ENCODE measurements at regions not wholly inside any gene's neighbourhood (a gene's known extent, or its start where the extent isn't known, plus 50 kb on each side); places are given as distances from the start of the nearest gene placed in this dataset.
"Not testable (repeated sequence)": the region's sequence is repeated elsewhere in the genome, so short reads cannot be mapped to it uniquely, and the experiment has no call there.

- H3K4me3 ChIP-seq (ENCODE audit: low read length): no peak overlapping the region
- DNase-seq (ENCODE audit: low read depth, low spot score): no peak
Observed at GRCh38 chr7:106499897-106500296, 161.1 kb downstream of the CCDC71L start.

GRCh38 chr7:106498005-106498404 is 163.0 kb downstream of the CCDC71L start:
- not testable (repeated sequence) for DNase-seq (ENCODE audit: low read depth, low spot score); H3K4me3 ChIP-seq (ENCODE audit: low read length)

DNA sequence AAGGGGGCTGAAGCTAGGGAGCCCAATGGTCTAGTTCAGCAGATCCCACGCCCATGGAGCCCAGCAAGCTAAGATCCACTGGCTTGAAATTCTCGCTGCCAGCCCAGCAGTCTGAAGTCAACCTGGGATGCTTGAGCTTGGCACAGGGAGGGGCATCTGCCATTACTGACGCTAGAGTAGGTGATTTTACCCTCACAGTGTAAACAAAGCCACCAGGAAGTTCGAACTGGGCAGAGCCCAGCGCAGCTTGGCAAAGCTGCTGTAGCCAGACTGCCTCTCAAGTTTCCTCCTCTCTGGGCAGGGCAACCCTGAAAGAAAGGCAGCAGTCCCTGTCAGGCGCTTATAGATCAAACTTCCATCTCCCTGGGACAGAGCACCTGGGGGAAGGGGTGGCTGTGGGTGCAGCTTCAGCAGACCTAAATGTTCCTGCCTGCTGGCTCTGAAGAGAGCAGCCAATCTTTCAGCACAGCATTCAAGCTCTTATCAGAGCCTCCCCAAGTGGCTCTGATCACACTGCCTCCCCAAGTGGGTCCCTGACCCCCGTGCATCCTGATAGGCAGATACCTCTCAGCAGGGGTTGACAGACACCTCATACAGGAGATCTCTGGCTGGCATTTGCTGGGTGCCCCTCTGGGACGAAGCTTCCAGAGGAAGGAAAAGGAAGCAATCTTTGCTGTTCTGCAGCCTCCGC is 167.8 kb downstream of the CCDC71L start:
- no peak overlapping the region for H3K4me3 ChIP-seq (ENCODE audit: low read length)
- no peak for DNase-seq (ENCODE audit: low read depth, low spot score)

DNA sequence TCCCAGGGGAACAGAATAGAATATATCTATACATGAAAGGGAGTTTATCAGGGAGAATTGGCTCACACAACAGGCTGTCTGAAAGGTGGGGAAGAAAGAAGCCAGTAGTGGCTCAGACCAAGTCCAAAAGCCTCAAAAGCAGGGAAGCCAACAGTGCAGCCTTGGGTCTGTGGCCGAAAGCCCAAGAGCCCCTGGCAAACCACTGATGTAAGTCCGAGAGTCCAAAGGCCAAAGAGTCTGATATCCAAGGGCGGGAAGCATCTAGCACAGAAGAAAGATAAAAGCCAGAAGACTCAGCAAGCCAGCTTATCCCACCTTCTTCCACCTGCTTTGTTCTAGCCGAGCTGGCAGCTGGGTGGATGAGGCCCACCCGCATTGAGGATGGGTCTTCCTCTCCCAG is 172.5 kb downstream of the CCDC71L start:
- no peak overlapping the region for H3K4me3 ChIP-seq (ENCODE audit: low read length)
- no peak for DNase-seq (ENCODE audit: low read depth, low spot score)

DNA sequence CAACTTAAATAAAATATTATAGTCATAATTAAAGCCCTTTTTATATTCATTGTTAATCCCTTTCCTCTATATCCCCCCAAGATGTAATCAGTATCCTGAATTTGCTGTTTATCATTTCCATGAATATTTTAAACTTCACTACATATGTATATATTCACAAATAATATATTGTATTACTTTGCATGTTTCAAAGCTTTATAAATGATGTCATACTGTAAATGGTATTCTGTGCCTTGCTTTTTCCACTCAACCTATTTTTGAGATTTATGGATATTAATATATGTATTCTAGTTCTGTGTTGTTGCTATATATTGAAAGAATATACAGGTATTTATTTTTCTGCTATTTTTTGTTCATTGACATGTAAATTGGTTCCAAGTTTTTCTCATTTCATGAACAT is 173.1 kb downstream of the CCDC71L start:
- H3K4me3 ChIP-seq (ENCODE audit: low read length): no peak overlapping the region
- no peak for DNase-seq (ENCODE audit: low read depth, low spot score)

DNA sequence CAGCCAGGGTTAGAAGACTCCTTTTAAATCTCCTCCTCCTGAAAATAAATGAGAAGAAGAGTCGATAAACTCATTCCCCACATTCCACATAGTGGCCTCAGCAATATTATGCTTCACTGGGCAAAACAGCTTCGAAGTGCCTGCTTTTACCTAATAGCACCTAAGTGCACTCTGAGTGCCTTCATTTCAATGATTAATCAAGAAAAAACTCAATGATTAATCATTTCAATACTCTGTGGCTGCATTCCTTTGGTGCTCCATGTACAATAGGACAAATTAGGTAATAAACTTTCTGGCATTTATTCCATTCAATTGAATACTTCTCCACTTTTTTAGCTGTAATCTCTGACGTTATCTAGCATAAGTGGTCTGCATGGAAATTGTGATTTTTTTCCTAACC is 174.6 kb downstream of the CCDC71L start:
- DNase-seq (ENCODE audit: low read depth, low spot score): no peak
- H3K4me3 ChIP-seq (ENCODE audit: low read length): no peak overlapping the region

DNA sequence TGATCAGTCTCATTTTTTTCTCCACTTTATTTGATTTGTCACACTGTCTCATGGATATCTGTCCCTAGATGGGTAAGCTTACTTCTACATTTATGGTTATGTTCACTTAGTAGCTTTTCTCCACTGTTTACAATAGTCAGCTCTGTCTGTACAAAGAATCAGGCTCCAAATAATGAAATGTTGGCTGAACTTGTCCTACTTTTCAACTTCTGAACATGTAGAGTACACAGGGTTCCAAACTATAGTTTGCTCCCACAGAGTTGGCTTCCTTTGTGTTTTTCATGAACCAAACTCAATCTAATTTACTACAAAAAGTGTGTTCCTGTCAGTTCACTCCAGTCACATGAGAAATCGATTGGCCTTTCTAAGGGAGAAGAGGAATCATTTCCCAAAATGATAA is 175.0 kb downstream of the CCDC71L start:
- no peak overlapping the region for H3K4me3 ChIP-seq (ENCODE audit: low read length)
- DNase-seq (ENCODE audit: low read depth, low spot score): no peak

GRCh38 chr7:106485031-106485551 is 175.9 kb downstream of the CCDC71L start:
- no peak for DNase-seq (ENCODE audit: low read depth, low spot score)
- H3K4me3 ChIP-seq (ENCODE audit: low read length): no peak overlapping the region

- no peak for DNase-seq (ENCODE audit: low read depth, low spot score)
- H3K4me3 ChIP-seq (ENCODE audit: low read length): no peak overlapping the region
Observed at GRCh38 chr7:106484562-106484961, 176.4 kb downstream of the CCDC71L start.

DNA sequence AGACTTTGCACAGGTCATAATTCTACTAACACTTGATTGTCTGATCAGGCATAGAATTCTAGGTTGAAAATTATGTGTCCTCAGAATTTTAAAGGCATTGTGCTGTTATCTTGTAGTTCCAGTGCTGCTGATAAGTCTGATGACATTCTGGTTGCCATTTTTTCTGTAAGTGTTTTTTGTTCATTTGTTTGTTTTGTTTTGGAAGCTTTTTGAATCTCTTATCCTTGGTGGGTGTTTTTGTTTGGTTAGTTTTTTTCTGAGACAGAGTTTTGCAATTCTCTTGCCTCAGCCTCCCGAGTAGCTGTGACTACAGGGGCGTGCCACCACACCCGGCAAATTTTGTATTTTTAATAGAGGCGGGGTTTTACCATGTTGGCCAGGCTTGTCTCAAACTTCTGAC is 178.9 kb downstream of the CCDC71L start:
- no peak overlapping the region for H3K4me3 ChIP-seq (ENCODE audit: low read length)
- DNase-seq (ENCODE audit: low read depth, low spot score): no peak

- no peak overlapping the region for H3K4me3 ChIP-seq (ENCODE audit: low read length)
- DNase-seq (ENCODE audit: low read depth, low spot score): no peak
Observed at GRCh38 chr7:106480616-106481031, 180.3 kb downstream of the CCDC71L start.

DNA sequence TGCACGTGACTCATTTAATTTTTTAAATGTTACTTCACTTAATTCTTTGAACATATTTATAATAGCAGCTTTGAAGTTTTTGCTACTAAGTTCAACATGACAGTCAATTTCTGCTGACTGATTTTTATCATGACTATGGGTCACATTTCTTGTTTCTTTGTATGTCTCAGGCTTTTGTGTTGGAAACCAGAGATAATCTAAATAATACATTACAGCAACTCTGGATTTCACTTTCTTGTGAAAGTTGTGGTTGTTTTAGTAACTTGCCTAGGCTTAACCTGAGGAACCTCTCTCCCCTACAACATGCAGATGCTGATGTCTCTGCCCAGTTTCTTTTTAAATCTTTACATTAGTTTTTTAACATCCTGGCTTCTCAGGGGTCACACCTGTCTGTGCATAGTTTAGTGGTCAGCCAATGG is 180.8 kb downstream of the CCDC71L start:
- H3K4me3 ChIP-seq (ENCODE audit: low read length): no peak overlapping the region
- DNase-seq (ENCODE audit: low read depth, low spot score): no peak

DNA sequence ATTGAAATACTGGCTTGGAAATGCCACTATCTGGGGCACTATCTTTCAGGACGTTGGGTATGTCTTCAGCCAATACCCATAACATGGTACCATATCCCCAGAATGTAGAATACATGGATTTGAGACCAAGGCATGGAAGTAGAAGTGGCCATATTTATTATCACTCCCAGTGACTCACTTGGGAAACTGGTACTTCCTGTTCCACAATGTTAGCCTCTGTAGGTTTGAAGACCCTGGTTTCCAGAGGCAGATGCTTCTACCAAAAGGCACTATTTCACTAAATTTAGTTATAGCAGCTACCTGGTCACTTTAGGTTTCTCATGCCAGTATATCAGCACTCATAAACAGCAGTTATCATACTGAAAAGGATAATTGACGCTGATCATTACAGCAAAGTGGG is 184.2 kb downstream of the CCDC71L start:
- no peak for DNase-seq (ENCODE audit: low read depth, low spot score)

DNA sequence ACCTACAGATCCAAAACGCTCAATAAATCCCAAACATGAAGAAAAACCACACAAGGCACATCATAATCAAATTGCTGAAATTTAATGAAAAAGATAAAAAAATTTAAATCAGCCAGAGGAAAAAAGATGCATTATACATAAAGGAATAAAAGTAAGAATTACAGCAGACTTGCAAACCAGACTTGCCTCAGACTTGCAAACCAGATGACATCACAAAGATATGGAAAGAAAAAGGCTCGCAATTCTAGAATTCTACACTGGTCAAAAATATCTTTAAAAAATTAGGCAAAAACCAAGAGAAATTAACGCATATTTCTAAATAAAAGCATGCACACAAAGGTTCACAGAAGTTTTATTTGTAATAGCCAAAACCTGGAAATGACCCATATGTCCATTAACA is 188.0 kb upstream of the NAMPT start:
- no peak for DNase-seq (ENCODE audit: low read depth, low spot score)
- H3K4me3 ChIP-seq (ENCODE audit: low read length): no peak overlapping the region

More for the DNA sequence above, 184.2 kb downstream of the CCDC71L start:
- H3K4me3 ChIP-seq (ENCODE audit: low read length): no peak overlapping the region

DNA sequence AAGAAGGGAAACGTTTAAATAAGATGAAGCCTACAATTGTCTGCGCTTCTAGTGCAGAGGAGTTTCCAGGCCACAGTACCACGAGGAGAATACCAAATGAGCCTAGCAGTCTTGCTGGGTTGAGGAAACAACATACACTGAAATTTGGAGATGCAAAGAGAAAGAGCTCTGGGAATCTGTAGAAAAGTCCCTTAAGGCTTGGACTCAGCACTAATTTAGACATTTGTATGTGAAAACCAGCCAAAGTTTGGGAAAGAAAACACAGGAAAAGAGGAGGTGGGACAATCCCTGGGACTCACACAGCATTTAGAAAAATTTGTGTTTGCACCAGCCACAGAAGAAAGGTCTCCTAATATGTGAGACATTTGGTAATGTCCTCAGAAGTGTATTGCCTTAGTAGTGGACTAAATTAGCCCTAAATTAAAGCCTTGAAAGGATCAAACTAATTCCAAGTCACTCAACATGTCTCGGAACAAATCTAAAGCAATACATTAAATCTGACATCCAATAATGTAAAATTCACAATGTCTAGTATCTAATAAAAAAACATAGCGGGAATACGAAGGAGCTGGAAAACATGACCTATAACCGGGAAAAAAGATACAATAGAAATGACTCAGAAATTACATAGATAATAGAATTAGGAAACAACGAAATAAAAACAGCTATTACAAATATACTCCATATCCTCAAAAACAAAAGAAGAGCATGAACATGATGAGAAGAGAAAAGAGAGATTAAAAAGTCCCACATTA is 187.1 kb upstream of the NAMPT start:
- DNase-seq (ENCODE audit: low read depth, low spot score): no peak
- H3K4me3 ChIP-seq (ENCODE audit: low read length): no peak overlapping the region

DNA sequence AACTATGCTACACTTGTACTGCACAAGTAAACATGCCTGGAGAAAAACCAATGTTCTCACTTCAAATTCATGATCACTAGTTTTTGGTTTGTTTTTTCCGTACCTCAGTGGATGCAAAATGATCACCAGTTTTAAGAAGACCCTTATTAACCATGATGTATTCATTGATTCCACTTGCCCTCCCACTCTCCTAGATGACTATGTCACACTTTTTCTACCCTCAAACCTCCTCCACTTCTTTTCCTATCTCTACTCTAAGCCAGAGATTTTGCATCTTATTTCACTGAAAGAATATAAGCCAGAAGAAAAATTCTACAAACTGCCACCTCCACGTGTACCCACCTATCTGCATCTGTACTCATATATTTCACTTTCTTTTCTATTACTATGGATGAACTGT is 186.2 kb upstream of the NAMPT start:
- DNase-seq (ENCODE audit: low read depth, low spot score): no peak
- H3K4me3 ChIP-seq (ENCODE audit: low read length): no peak overlapping the region

GRCh38 chr7:106466867-106467266 is 182.1 kb upstream of the NAMPT start:
- DNase-seq (ENCODE audit: low read depth, low spot score): no peak
- H3K4me3 ChIP-seq (ENCODE audit: low read length): no peak overlapping the region

DNA sequence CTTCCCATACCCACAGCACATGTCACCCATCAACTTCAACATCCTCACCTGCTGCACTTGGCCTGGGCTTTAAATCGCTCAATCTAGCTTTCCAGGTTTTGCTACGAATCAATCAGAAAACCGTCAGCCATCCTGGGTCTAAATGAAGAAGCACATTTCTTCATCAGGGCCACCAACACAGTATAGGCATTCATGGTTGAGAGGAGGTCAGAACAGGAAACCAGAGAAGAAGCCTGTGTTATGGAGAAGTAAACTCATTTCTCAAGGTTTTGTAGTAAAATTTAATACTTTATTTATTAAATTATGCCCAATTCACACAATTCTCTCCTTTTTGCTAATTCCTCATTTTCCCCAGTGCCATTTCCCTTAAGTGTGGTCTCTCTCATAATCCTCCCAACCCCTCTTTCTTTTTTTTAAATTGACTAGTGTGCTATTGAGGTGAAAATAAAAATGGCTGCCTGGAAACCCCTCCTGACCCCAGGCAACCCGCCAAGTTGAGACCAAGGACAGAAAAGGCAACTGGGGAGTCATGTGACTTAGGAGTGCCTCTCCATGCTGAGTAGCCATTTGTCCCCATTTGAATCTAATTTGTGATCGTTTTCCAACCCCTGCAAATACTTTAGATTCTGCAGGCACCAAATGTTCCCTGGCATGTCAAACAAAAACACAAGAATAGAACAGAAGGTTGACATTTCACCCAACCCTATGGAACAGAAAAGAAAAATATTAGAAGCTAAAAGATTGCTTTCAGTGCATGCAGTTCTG is 181.1 kb upstream of the NAMPT start:
- DNase-seq (ENCODE audit: low read depth, low spot score): no peak
- H3K4me3 ChIP-seq (ENCODE audit: low read length): no peak overlapping the region

- no peak overlapping the region for H3K4me3 ChIP-seq (ENCODE audit: low read length)
- DNase-seq (ENCODE audit: low read depth, low spot score): no peak
Observed at GRCh38 chr7:106464651-106465050, 179.9 kb upstream of the NAMPT start.
